Fibroblast of lung (primary cell): ENCODE measurements at regions not wholly inside any gene's neighbourhood (a gene's known extent, or its start where the extent isn't known, plus 50 kb on each side); places are given as distances from the start of the nearest gene placed in this dataset.
"Not testable (repeated sequence)": the region's sequence is repeated elsewhere in the genome, so short reads cannot be mapped to it uniquely, and the experiment has no call there.

Experiments
- DNase-seq, 2 donors: peaks; one replicate each; pipeline versions ENCODE4 v3.0.0 to v3.0.0-alpha.2; 2010; ENCODE audit warnings: low read depth in 2 of 2
- H2AFZ ChIP-seq: 2 replicates; pipeline ENCODE4 v1.5.1; 2012; ENCODE audit warnings: low read length, control low read depth, inconsistent platforms
- H3K27ac ChIP-seq: 2 replicates; pipeline ENCODE4 v1.5.1; 2011; ENCODE audit warnings: low read length, control low read depth; ENCODE audit not compliant: insufficient read depth
- H3K27me3 ChIP-seq: 2 replicates; pipeline ENCODE4 v1.5.1; 2011; ENCODE audit warnings: mild to moderate bottlenecking, low read length; ENCODE audit not compliant: control insufficient read depth, insufficient read depth
- H3K36me3 ChIP-seq: 2 replicates; pipeline ENCODE4 v1.5.1; 2011; ENCODE audit warnings: low read length; ENCODE audit not compliant: control insufficient read depth, insufficient read depth
- H3K4me1 ChIP-seq: 2 replicates; pipeline ENCODE4 v1.5.1; 2011; ENCODE audit warnings: low read length; ENCODE audit not compliant: control insufficient read depth, insufficient read depth; ENCODE audit errors: extremely low read depth
- H3K4me2 ChIP-seq: 2 replicates; pipeline ENCODE4 v1.5.1; 2011; ENCODE audit warnings: low read length, control low read depth; ENCODE audit not compliant: insufficient read depth; ENCODE audit errors: extremely low read depth
- H3K4me3 ChIP-seq, 4 experiments: fragments of 200-600 bp in 1 of 4; sonication (generic) in 1 of 4; replicated peaks in 1 of 4; 2 replicates each; pipeline ENCODE4 v1.5.1; 2011 to 2016; ENCODE audit warnings: low read length in 4 of 4, low read depth in 3 of 4, mild to moderate bottlenecking in 3 of 4, control low read depth in 2 of 4, inconsistent platforms in 1 of 4, mixed read lengths in 1 of 4; ENCODE audit not compliant: insufficient read depth in 1 of 4; ENCODE audit errors: control extremely low read depth in 1 of 4
- H3K79me2 ChIP-seq: 2 replicates; pipeline ENCODE4 v1.5.1; 2012; ENCODE audit warnings: mild to moderate bottlenecking, low read length, inconsistent platforms; ENCODE audit not compliant: control insufficient read depth, insufficient read depth
- H3K9ac ChIP-seq: 2 replicates; pipeline ENCODE4 v1.5.1; 2011; ENCODE audit warnings: mild to moderate bottlenecking, low read length, control low read depth; ENCODE audit not compliant: insufficient read depth
- H3K9me3 ChIP-seq: 2 replicates; pipeline ENCODE4 v1.5.1; 2012; ENCODE audit warnings: low read depth, low read length; ENCODE audit not compliant: control insufficient read depth, insufficient read depth
- H4K20me1 ChIP-seq: 2 replicates; pipeline ENCODE4 v1.5.1; 2011; ENCODE audit warnings: low read length; ENCODE audit not compliant: control insufficient read depth, insufficient read depth; ENCODE audit errors: extremely low read depth
- CTCF ChIP-seq, 2 donors: IDR thresholded peaks in 1 of 2; conservative IDR thresholded peaks in 1 of 2; 1 replicate in 1 of 2; 2 replicates in 1 of 2; pipeline ENCODE4 v1.5.1; 2011 to 2012; ENCODE audit warnings: low read length in 2 of 2, control low read depth in 1 of 2, inconsistent platforms in 1 of 2, low read depth in 1 of 2, mild to moderate bottlenecking in 1 of 2
- EZH2 ChIP-seq: IDR thresholded peaks from 2 replicates; pipeline ENCODE4 v1.5.1; 2012; ENCODE audit warnings: low read length, control low read depth, mild to moderate bottlenecking; ENCODE audit errors: missing control alignments

- Histone ChIP-seq H4K20me1 (no peaks in the 10 kb centered on the region), H3K79me2 (no peaks in the 10 kb centered on the region), H3K4me3 (no peak overlapping the region), H3K36me3 (no peaks in the 10 kb centered on the region), H2AFZ (no peak overlapping the region), H3K9me3 (no peaks in the 10 kb centered on the region), H3K4me1 (no peaks in the 10 kb centered on the region), H3K9ac (no peak overlapping the region), H3K4me2 (no peak overlapping the region), H3K27me3 (no peaks in the 10 kb centered on the region), H3K27ac (no peak overlapping the region)
- TF ChIP-seq EZH2, result no peak
- no peak for DNase-seq
Observed at GRCh38 chr12:17015501-17015900, 409.5 kb upstream of the LMO3 start.

GRCh38 chr12:17007442-17008040, 401.6 kb upstream of the LMO3 start:
- not testable (repeated sequence) for H3K27me3 ChIP-seq, H3K9ac ChIP-seq, DNase-seq, H3K79me2 ChIP-seq, H3K9me3 ChIP-seq, H2AFZ ChIP-seq, H4K20me1 ChIP-seq, H3K4me1 ChIP-seq, H3K4me3 ChIP-seq, H3K4me2 ChIP-seq, H3K27ac ChIP-seq, H3K36me3 ChIP-seq

GRCh38 chr12:16998538-16998937, 392.6 kb upstream of the LMO3 start:
- H3K4me1 ChIP-seq, H3K9me3 ChIP-seq, DNase-seq, H3K4me2 ChIP-seq, H4K20me1 ChIP-seq, H3K4me3 ChIP-seq, H2AFZ ChIP-seq, H3K27me3 ChIP-seq, H3K9ac ChIP-seq, H3K36me3 ChIP-seq, H3K79me2 ChIP-seq, H3K27ac ChIP-seq: not testable (repeated sequence)

DNA sequence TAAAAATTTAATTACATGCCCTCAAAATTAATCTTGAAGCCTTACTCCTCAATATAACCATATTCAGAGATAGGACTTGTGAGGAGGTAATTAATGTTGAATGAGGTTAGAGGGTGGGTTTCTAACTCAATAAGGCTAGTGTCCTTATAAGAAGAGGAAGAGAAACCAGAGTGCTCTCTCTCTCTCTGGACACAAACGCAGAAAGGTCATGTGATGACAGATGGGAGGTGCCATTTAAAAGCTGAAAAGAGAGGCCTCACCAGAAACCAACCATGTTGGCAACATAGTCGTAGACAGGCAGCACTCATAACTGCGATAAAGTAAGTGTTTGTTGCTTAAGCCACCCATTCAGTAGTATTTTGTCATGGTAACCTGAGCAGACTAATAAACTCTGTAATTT, 378.5 kb upstream of the LMO3 start:
- TF ChIP-seq EZH2 (no peak), CTCF (conservative IDR thresholded peaks at IDR 0.05 in 1 of 2, IDR thresholded peaks at IDR 0.05 in 1 of 2; ENCODE audit: low read depth in 1 of 2, low read length in 2 of 2) (no peak)
- DNase-seq, result no peak
- H3K4me1 ChIP-seq, result no peaks in the 10 kb centered on the region
- H3K9ac ChIP-seq, result no peak overlapping the region
- no peak overlapping the region for H3K27ac ChIP-seq
- no peaks in the 10 kb centered on the region for H3K9me3 ChIP-seq
- no peaks in the 10 kb centered on the region for H3K79me2 ChIP-seq
- no peaks in the 10 kb centered on the region for H3K36me3 ChIP-seq
- H2AFZ ChIP-seq, result no peak overlapping the region
- H3K27me3 ChIP-seq, result no peaks in the 10 kb centered on the region
- no peaks in the 10 kb centered on the region for H4K20me1 ChIP-seq
- H3K4me2 ChIP-seq, result no peak overlapping the region
- H3K4me3 ChIP-seq, result no peak overlapping the region
